ENCODE measurements at regions not wholly inside any gene's neighbourhood (a gene's known extent, or its start where the extent isn't known, plus 50 kb on each side); places are given as distances from the start of the nearest gene placed in this dataset.

DNA sequence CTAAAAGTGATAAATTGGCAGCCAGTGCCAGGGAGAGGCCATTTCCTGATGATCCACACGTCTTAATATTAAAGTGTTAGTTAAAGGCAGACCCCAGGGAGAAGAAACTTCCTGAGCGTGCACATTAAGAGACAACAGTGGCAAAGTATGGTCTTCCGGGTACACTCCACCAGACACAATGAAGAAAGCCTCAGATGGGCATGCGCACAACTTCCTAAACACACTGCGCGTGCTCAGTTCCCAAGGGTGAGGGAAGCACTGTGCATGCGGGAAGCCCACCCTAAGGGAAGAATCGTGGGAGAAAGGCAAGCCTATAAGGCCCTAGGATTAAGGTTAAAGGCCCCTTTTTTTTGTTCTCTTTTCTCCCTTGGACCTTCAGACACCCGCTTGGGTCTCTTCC is 140.7 kb upstream of the CDKN3 start:
- H3K36me3 ChIP-seq (ENCODE audit: insufficient read depth, low read length), result no peaks in the 10 kb centered on the region
- peaks cover 4% of the 10 kb centered on the region for H3K27me3 ChIP-seq (ENCODE audit: insufficient read depth, low read depth, low read length)
- H3K4me3 ChIP-seq (ENCODE audit: low read length), result no peak overlapping the region
- H3K4me2 ChIP-seq (ENCODE audit: low read length), result no peak overlapping the region
- no peak overlapping the region for H2AFZ ChIP-seq (ENCODE audit: low read depth, low read length)
- H3F3A ChIP-seq (ENCODE audit: insufficient read depth, low read length, poor library complexity, severe bottlenecking), result no peaks in the 10 kb centered on the region
- TF ChIP-seq RAD21 (conservative IDR thresholded peaks at IDR 0.05) (no peak), POLR2AphosphoS5 (IDR thresholded peaks at IDR 0.05) (no peak), SMC3 (conservative IDR thresholded peaks at IDR 0.05; ENCODE audit: poor library complexity) (no peak), EP300 (conservative IDR thresholded peaks at IDR 0.05; ENCODE audit: poor library complexity, severe bottlenecking) (no peak), EZH2 (IDR thresholded peaks at IDR 0.05; ENCODE audit: borderline replicate concordance, insufficient read depth, low read length, poor library complexity, severe bottlenecking) (no peak), MXI1 (conservative IDR thresholded peaks at IDR 0.05; ENCODE audit: poor library complexity, severe bottlenecking) (no peak), TAF1 (IDR thresholded peaks at IDR 0.05; ENCODE audit: low read depth) (no peak)
- TF ChIP-seq, protein P1, sequence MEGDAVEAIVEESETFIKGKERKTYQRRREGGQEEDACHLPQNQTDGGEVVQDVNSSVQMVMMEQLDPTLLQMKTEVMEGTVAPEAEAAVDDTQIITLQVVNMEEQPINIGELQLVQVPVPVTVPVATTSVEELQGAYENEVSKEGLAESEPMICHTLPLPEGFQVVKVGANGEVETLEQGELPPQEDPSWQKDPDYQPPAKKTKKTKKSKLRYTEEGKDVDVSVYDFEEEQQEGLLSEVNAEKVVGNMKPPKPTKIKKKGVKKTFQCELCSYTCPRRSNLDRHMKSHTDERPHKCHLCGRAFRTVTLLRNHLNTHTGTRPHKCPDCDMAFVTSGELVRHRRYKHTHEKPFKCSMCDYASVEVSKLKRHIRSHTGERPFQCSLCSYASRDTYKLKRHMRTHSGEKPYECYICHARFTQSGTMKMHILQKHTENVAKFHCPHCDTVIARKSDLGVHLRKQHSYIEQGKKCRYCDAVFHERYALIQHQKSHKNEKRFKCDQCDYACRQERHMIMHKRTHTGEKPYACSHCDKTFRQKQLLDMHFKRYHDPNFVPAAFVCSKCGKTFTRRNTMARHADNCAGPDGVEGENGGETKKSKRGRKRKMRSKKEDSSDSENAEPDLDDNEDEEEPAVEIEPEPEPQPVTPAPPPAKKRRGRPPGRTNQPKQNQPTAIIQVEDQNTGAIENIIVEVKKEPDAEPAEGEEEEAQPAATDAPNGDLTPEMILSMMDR (IDR thresholded peaks at IDR 0.05; ENCODE audit: poor library complexity, severe bottlenecking), result no peak
- TF ChIP-seq, protein P2, sequence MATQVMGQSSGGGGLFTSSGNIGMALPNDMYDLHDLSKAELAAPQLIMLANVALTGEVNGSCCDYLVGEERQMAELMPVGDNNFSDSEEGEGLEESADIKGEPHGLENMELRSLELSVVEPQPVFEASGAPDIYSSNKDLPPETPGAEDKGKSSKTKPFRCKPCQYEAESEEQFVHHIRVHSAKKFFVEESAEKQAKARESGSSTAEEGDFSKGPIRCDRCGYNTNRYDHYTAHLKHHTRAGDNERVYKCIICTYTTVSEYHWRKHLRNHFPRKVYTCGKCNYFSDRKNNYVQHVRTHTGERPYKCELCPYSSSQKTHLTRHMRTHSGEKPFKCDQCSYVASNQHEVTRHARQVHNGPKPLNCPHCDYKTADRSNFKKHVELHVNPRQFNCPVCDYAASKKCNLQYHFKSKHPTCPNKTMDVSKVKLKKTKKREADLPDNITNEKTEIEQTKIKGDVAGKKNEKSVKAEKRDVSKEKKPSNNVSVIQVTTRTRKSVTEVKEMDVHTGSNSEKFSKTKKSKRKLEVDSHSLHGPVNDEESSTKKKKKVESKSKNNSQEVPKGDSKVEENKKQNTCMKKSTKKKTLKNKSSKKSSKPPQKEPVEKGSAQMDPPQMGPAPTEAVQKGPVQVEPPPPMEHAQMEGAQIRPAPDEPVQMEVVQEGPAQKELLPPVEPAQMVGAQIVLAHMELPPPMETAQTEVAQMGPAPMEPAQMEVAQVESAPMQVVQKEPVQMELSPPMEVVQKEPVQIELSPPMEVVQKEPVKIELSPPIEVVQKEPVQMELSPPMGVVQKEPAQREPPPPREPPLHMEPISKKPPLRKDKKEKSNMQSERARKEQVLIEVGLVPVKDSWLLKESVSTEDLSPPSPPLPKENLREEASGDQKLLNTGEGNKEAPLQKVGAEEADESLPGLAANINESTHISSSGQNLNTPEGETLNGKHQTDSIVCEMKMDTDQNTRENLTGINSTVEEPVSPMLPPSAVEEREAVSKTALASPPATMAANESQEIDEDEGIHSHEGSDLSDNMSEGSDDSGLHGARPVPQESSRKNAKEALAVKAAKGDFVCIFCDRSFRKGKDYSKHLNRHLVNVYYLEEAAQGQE (IDR thresholded peaks at IDR 0.05; ENCODE audit: borderline replicate concordance), result no peak
- H4K20me1 ChIP-seq (ENCODE audit: insufficient read depth), result no peaks in the 10 kb centered on the region
- no peaks in the 10 kb centered on the region for H3K79me2 ChIP-seq (replicated peaks; ENCODE audit: insufficient read depth, low read length)
- no peak overlapping the region for H3K9ac ChIP-seq (ENCODE audit: low read length)
- H3K27ac ChIP-seq (ENCODE audit: low read length), result no peak overlapping the region
- no peaks in the 10 kb centered on the region for H3K9me2 ChIP-seq (ENCODE audit: insufficient read depth, low read length)
- no peaks in the 10 kb centered on the region for H3K9me3 ChIP-seq (ENCODE audit: low read length)

DNA sequence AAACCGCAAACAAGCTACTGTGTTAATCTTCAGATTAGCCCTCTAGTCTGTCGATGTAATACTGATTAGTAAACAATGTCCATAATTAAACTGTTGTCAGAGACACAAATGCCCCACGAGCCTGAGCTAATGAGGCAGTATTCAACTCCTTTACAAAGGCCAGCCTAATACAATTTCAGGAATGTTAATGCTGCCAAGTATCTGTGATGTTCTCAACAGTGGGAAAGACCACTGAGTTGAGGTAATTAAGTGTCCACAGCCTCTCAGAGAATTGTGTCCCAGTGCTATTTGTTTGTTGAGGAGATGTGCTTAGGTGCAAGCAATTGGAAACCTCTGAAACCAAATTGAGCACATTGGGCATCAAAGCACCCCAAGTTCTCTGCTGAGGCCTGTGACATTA is 139.4 kb upstream of the CDKN3 start:
- Histone ChIP-seq H3K4me3 (ENCODE audit: low read length) (no peak overlapping the region), H3K79me2 (replicated peaks; ENCODE audit: insufficient read depth, low read length) (no peaks in the 10 kb centered on the region), H2AFZ (ENCODE audit: low read depth, low read length) (no peak overlapping the region), H3K36me3 (ENCODE audit: insufficient read depth, low read length) (no peaks in the 10 kb centered on the region), H3F3A (ENCODE audit: insufficient read depth, low read length, poor library complexity, severe bottlenecking) (no peaks in the 10 kb centered on the region), H3K9ac (ENCODE audit: low read length) (no peak overlapping the region), H3K4me2 (ENCODE audit: low read length) (no peak overlapping the region), H3K27me3 (ENCODE audit: insufficient read depth, low read depth, low read length) (peaks cover 4% of the 10 kb centered on the region), H3K9me2 (ENCODE audit: insufficient read depth, low read length) (no peaks in the 10 kb centered on the region), H3K9me3 (ENCODE audit: low read length) (no peaks in the 10 kb centered on the region), H4K20me1 (ENCODE audit: insufficient read depth) (no peaks in the 10 kb centered on the region), H3K27ac (ENCODE audit: low read length) (no peak overlapping the region)
- TF ChIP-seq MXI1 (conservative IDR thresholded peaks at IDR 0.05; ENCODE audit: poor library complexity, severe bottlenecking) (no peak), SMC3 (conservative IDR thresholded peaks at IDR 0.05; ENCODE audit: poor library complexity) (no peak), EZH2 (IDR thresholded peaks at IDR 0.05; ENCODE audit: borderline replicate concordance, insufficient read depth, low read length, poor library complexity, severe bottlenecking) (no peak), EP300 (conservative IDR thresholded peaks at IDR 0.05; ENCODE audit: poor library complexity, severe bottlenecking) (no peak), RAD21 (conservative IDR thresholded peaks at IDR 0.05) (no peak), POLR2AphosphoS5 (IDR thresholded peaks at IDR 0.05) (no peak), TAF1 (IDR thresholded peaks at IDR 0.05; ENCODE audit: low read depth) (no peak)
- TF ChIP-seq, protein P1 (IDR thresholded peaks at IDR 0.05; ENCODE audit: poor library complexity, severe bottlenecking), result no peak
- TF ChIP-seq, protein P2 (IDR thresholded peaks at IDR 0.05; ENCODE audit: borderline replicate concordance), result no peak

Measured in neural cell (in vitro differentiated cells).